Activated T-helper 1 cell treated with anti-CD3 and anti-CD28 coated beads, Interleukin-12 subunit alpha, Interleukin-12 subunit beta, Interleukin-2, Interleukin-4 antibody, amounts not matched to agents 30 ng/mL and 10 ng/mL and 1 ng/mL, durations not matched to agents 14 hours and 24 hours and 36 hours (primary cell): ENCODE measurements at regions not wholly inside any gene's neighbourhood (a gene's known extent, or its start where the extent isn't known, plus 50 kb on each side); places are given as distances from the start of the nearest gene placed in this dataset.

ENCODE experiments used
- DNase-seq: peaks from one replicate; pipeline ENCODE4 v3.0.0; 2021; ENCODE audit warnings: low spot score
- H3K27ac Mint-ChIP-seq: one replicate; pipeline ENCODE4 v1.8.0; 2021; ENCODE audit warnings: mild to moderate bottlenecking, mixed read lengths
- H3K27me3 Mint-ChIP-seq: one replicate; pipeline ENCODE4 v1.8.0; 2022; ENCODE audit warnings: mild to moderate bottlenecking, moderate library complexity, mixed read lengths; ENCODE audit not compliant: insufficient read depth
- H3K36me3 Mint-ChIP-seq: one replicate; pipeline ENCODE4 v1.8.0; 2021; ENCODE audit warnings: low read depth, mixed read lengths
- H3K4me1 Mint-ChIP-seq: one replicate; pipeline ENCODE4 v1.8.0; 2021; ENCODE audit warnings: low read depth, mixed read lengths
- H3K4me3 Mint-ChIP-seq: one replicate; pipeline ENCODE4 v1.8.0; 2021; ENCODE audit warnings: mild to moderate bottlenecking, moderate library complexity, mixed read lengths
- H3K9me3 Mint-ChIP-seq: one replicate; pipeline ENCODE4 v1.8.0; 2021; ENCODE audit warnings: mixed read lengths
- intact Hi-C: fragments of 100-400 bp; cut with micrococcal nuclease; formaldehyde crosslinking; loops from one replicate; pipeline ENCODE4 v1.15.1; 2024

DNA sequence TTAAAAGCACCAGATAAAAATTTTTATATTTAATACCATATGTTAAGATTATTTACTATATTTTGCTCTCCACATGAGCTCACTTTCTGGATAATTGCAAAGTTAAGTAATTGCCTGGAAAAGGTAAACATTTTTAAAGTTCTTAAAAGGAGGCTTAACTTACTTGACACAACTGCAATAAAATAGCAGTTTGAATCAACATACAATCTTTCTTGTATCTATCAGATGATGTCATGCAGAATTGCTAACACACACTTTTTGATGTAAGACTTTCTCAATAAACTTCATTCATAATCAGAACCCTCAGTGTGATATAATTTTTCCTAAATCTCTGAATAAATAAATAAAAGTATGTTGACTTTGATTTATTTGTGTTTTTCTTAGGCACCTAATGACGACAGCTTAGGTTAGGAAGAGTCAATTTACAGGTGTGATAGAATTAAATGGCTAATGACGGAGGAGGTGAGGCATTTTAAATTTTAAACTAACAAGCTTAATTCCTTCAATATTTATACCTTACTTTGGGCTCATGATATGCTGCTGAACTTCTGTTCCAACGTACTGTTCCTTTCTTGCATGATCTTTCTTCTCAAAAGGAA lies 99.5 kb downstream of the LYPLAL1 start:
- Mint-ChIP-seq H3K9me3 (no peaks in the 10 kb centered on the region), H3K36me3 (no peaks in the 10 kb centered on the region), H3K4me1 (no peaks in the 10 kb centered on the region), H3K4me3 (no peak overlapping the region), H3K27ac (no peak overlapping the region), H3K27me3 (no peaks in the 10 kb centered on the region)
- intact Hi-C loops = no loop called here
- DNase-seq = no peak

DNA sequence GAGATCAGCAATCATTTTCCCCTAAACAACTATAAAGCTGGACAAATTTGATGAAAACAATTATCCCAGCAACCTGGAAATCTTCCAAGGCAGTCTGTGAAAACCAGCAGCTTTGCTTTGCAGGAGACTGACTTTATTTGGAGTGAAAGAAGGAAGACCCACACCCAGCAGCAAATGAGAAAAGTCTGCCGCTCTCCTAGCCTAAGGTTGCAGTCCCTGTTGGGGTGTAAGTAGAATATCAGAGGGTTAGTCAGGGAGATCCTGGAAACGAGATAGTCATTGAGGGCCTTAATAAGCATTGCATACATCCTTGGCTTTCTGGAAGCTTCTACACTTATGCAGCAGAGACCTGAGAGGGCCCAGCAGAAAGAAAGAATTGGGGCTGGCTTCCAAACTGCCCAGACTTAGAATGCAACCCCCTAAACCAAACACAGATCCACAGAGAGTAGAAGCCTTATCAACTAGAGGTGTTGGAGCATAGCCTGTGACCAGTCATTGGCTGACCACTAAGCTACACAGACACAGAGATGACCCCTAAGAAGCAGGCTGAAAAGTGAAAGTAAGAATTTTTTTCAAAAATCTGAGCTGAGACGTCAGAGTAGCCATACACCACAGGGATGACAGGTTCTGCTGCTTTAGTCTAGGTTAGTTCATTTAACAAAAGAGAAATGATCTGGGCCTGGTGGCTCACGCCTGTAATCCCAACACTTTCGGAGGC lies 98.3 kb downstream of the LYPLAL1 start:
- Mint-ChIP-seq H3K9me3 (no peaks in the 10 kb centered on the region), H3K27ac (no peak overlapping the region), H3K36me3 (no peaks in the 10 kb centered on the region), H3K4me1 (no peaks in the 10 kb centered on the region), H3K27me3 (no peaks in the 10 kb centered on the region), H3K4me3 (no peak overlapping the region)
- intact Hi-C loops = no loop called here
- no peak for DNase-seq

DNA sequence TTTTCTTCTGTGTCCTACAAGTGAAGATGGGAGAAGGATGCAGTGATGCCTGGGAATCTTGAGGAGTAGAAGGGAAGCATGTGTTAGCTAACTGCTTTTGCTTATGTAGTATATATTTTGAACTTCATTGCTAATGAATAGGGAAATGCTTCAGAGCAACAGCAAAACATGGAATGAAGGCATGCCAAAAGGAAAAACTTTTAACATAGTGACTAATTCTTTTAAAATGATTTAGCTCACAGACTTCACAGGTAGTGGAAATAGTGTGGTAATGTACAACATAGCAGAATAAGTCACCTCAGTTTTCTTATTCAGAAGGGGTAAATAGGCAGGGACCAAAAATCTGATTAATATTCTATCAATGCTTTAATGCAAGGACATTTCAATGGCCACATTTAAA lies 95.5 kb downstream of the LYPLAL1 start:
- Mint-ChIP-seq H3K27ac (no peak overlapping the region), H3K4me3 (no peak overlapping the region)

DNA sequence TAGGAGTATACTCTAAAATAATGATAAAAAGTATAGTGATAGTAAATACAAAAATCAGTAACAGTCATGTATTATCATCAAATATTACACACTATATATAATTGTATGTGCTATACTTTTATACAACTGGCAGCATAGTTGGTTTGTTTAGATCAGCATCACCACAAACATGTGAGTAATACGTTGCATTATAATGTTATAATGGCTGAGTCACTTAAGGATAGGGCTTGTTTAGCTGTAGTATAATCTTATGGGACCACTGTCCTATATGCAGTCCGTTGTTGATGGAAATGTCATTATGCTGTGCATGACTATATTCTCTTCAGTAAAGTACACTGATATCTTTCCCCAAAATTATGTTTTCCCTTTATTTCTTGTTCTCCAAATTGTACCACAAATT lies 92.8 kb downstream of the LYPLAL1 start:
- Mint-ChIP-seq H3K27me3 (no peaks in the 10 kb centered on the region), H3K27ac (no peak overlapping the region)

More for the DNA sequence above, 95.5 kb downstream of the LYPLAL1 start:
- Mint-ChIP-seq H3K9me3 (no peaks in the 10 kb centered on the region), H3K27me3 (no peaks in the 10 kb centered on the region), H3K4me1 (no peaks in the 10 kb centered on the region), H3K36me3 (no peaks in the 10 kb centered on the region)
- intact Hi-C loops = no loop called here
- no peak for DNase-seq

DNA sequence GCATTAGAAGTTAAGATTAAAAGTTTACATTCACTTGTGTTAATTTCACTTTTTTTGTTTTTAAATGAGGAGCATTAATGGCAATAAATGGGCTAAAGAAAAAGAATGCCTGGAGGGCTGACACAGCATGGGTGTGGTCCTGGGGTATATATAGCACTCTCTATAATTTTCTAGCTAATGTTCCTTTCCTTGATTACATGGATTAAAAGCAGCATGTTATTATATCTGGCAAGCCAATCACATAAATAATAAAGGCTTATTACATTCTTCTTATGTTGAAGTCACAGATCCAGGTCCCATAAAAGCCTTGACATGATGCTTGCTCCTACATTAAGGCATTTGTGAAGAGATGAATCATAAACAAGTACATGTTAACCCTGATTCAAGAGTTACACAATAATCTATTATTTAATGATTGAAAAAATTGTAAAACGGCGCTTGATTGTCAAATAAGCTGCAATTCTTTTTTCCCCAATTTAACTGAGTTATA lies 91.4 kb downstream of the LYPLAL1 start:
- H3K4me3 Mint-ChIP-seq = no peak overlapping the region
- no peaks in the 10 kb centered on the region for H3K27me3 Mint-ChIP-seq
- peaks cover 11% of the 10 kb centered on the region for H3K9me3 Mint-ChIP-seq
- no peak overlapping the region for H3K27ac Mint-ChIP-seq
- no peaks in the 10 kb centered on the region for H3K36me3 Mint-ChIP-seq
- DNase-seq = no peak
- intact Hi-C loops = no loop called here
- H3K4me1 Mint-ChIP-seq = no peaks in the 10 kb centered on the region

More for the DNA sequence above, 92.8 kb downstream of the LYPLAL1 start:
- H3K36me3 Mint-ChIP-seq = no peaks in the 10 kb centered on the region
- DNase-seq = no peak
- intact Hi-C loops = no loop called here
- no peak overlapping the region for H3K4me3 Mint-ChIP-seq
- H3K9me3 Mint-ChIP-seq = peaks cover 10% of the 10 kb centered on the region
- H3K4me1 Mint-ChIP-seq = no peaks in the 10 kb centered on the region

DNA sequence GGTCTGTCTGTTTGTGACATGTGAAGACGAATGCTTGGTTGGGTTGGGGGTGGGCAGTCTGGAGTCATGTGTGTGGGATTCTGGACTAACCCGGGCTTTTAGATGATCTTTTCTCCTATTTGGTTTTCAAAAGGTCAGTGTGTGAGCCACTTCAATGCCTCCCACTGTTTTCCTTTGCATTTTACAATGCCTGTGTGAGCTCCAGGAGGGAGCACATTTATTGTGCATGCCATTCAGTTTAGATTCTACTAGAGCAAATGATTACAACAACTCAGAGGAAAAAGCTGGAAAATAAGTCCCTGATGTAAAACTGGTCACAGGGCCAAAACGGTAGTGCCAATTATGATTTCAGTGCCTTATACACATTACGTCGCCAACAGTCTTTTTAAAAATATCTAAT lies 90.9 kb downstream of the LYPLAL1 start:
- Mint-ChIP-seq H3K9me3 (peaks cover 11% of the 10 kb centered on the region), H3K27me3 (no peaks in the 10 kb centered on the region), H3K4me3 (no peak overlapping the region), H3K36me3 (no peaks in the 10 kb centered on the region), H3K4me1 (no peaks in the 10 kb centered on the region), H3K27ac (no peak overlapping the region)
- DNase-seq = no peak
- intact Hi-C loops = no loop called here
